GM18505 (cell line): ENCODE measurements at regions not wholly inside any gene's neighbourhood (a gene's known extent, or its start where the extent isn't known, plus 50 kb on each side); places are given as distances from the start of the nearest gene placed in this dataset.

ENCODE experiments used
- ATAC-seq: cut with Tn5 transposase; IDR thresholded peaks from one replicate; pipeline ENCODE4 v1.9.1; 2021; ENCODE audit not compliant: unreplicated experiment
- POLR2A ChIP-seq: IDR thresholded peaks from 4 replicates; pipeline ENCODE4 v1.6.1; 2011; ENCODE audit warnings: borderline replicate concordance; ENCODE audit not compliant: insufficient read depth, insufficient read length; ENCODE audit errors: extremely low read depth

DNA sequence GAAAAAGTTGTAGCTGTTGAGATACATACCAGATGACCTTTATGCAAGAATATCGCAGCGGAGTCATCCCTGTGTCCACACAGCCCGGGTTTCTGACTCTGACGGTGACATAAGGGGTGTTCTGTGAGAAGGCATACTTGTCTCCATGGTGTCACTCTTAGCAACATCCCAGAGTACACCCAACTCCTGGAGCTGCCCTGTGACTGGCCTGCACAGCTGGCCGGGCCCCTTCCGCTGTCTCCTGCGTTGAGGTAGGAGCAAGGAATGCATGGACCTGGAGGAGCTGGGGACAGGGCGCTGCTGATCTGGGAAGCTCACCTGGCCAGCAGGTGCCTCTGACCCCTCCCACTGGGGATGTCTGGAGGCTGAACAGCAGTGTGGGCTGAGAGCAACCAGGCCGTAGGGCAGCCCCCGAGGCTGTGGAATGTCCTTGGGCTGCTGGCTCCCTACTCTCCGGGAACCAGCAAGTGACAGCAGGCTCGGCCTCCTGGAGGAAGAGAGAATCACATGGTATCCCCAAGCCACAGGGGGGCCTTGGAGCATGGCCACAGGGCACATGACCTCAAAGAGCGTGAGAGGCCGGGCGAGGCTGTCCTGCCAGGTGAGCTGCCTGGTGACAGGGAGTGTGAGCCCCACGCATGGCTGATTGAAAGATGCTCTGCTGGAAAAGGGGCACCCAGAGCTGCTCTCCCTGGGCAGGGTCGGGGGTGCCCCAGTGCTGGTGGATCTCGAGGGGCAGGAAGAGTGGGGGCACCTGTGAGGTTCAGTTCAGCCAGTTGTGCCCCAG, 113.4 kb downstream of the MRPL36 start:
- TF ChIP-seq POLR2A, result no peak
- ATAC-seq, result no peak

DNA sequence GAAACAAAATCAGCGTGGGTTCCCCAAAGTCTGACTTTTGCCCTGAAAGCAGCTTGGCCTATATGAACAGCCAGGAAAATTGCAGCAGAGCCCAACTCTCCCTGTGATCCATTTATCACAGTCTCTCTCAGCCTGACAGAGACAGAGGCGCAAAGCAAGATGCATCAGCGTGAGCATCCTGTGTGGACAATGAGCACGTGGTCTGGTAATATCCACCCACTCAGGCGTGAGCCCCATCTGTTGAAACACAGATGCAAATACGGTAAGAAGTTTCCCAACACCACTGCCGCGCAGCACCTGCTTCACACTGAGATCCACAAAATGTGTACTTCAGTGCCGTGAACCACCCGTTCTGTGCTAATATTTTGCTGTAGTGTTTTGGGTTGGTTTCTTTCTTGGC, 114.6 kb downstream of the MRPL36 start:
- TF ChIP-seq POLR2A, result no peak
- ATAC-seq, result no peak

DNA sequence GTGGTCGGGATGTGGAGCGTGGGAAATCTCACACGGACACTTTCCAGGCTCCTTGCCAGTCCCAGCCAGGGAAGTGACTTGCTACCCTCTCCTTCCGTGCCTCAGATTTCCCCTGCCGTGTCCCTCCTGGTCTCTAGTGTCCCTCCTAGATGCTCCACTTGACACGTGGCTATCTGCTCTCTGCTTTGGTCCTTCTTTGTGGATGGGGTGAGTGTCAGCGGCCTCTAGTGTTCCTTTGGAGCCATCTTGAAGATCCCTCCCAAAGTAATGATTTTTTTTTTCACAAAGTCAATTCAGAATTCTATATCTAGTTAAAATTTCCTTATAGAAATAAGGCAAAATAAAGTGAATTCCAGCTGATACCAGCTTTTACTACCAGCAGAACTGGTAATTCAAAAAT, 117.7 kb downstream of the MRPL36 start:
- no peak for TF ChIP-seq POLR2A
- ATAC-seq, result no peak

- ATAC-seq, result no peak
- TF ChIP-seq POLR2A, result no peak
Measured at GRCh38 chr5:1673042-1673677, 126.5 kb downstream of the MRPL36 start.

DNA sequence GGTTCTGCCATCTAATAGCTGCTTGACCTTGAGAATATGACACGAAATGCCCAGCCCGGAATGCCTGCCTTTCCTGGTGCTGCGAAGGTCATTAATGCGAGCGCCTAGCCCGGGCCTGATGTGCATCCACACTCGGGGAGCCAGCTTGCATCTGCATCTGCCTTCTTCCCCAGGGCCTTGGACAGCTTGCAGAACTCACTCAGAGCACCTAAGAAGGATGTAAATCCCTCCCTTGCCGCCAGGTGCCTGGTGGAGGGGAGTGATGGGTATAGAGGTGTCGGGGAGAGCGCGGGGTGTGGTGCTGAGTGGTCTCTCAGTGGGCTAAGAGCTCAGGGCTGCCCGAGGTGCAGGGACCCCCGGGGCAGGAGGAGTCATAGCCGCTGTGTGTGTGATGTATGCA, 127.2 kb downstream of the MRPL36 start:
- ATAC-seq, result no peak
- TF ChIP-seq POLR2A, result no peak

GRCh38 chr5:1671351-1671750, 128.3 kb downstream of the MRPL36 start:
- TF ChIP-seq POLR2A, result no peak
- ATAC-seq, result no peak

GRCh38 chr5:1670351-1670750, 129.3 kb downstream of the MRPL36 start:
- TF ChIP-seq POLR2A, result no peak
- no peak for ATAC-seq

GRCh38 chr5:1669276-1670155, 130.1 kb downstream of the MRPL36 start:
- TF ChIP-seq POLR2A, result no peak

GRCh38 chr5:1668141-1668721, 131.4 kb downstream of the MRPL36 start:
- no peak for TF ChIP-seq POLR2A
- ATAC-seq, result no peak

More at GRCh38 chr5:1669276-1670155, 130.1 kb downstream of the MRPL36 start:
- ATAC-seq, result no peak

DNA sequence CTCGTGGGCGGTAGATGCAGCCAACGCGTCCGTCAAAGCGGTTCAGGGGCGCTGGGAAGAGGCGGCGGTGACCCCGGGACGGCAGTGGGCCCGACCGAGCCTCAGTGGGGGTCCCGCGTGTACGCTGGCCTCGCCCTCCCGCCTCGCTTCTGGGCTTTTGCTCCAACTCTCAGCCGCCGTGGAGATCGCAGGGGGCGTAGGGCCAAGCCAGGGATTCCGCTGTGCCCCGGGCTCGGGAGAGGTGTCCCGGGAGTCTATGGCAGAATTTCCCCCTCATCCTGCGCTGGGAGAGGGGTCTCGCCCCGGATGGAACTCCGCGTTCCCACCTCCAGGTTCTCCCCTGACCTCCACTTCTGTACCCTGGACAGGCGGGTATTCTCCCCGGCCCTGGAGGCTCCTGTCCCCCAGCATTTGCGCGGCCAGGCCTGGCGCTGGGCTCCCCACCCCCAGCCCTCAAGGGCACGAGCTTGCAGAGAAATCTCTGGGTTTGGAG, 131.9 kb downstream of the MRPL36 start:
- no peak for ATAC-seq
- TF ChIP-seq POLR2A, result no peak

DNA sequence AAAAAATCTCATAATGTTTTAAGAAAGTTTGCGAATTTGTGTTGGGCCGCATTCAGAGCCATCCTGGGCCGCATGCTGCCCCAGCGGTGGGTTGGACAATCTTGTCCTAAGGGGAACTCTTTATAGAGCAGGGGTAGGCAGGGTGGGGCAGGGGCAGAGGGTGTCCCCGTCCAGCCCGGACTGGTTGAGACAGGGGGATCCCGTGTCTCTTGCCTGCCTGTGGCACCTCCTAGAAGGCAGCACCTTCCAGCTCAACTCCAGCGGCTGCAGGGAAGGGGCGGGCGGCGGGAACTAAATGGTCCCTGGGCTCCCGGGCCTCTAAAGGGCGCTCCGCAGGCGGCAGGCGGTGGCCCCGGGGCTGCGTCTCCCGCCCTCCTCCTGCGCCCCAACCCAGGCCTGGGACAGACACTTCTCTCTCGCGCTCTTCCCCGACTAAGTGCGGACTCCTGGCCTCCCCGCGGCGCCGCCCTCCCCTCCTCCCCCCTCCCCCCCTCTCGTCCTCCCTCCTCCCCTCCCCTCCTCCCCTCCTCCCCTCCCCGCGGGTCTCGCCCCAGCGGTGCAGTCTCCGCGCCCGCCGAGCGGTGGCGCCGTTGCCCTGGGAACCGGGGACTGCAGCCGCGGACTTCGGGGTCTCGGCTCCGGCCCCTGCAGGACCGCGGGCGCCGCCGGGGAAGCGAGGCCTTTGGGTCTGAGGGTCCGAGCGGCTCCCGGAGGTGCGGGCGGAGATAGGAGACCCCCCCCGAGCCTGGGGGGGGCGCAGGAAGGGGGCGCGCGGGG, 132.6 kb downstream of the MRPL36 start:
- TF ChIP-seq POLR2A, result no peak
- no peak for ATAC-seq

DNA sequence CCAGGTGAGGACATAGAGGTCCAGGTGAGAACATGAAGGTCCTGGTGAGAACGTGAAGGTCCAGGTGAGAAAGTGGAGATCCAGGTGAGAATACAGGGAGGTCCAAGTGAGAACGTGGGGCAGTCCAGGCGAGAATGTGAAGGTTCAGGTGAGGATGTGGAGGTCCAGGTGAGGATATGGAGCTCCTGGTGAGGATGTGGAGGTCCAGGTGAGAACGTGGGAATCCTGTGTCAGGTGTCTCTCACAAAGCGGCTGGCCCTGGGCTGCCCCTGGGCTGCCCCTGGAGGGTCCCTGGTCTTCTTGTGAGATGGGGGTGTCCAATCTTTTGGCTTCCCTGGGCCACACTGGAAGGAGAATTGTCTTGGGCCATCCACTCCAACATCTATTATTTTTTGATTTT, 133.4 kb downstream of the MRPL36 start:
- ATAC-seq, result no peak
- TF ChIP-seq POLR2A, result no peak
